A673 (cell line): ENCODE measurements at regions not wholly inside any gene's neighbourhood (a gene's known extent, or its start where the extent isn't known, plus 50 kb on each side); places are given as distances from the start of the nearest gene placed in this dataset.

ENCODE experiments used
- BruUV-seq: library from RNA; stranded (reverse); fragments of 400-500 nt; replicated peaks from 2 replicates; lab custom pipeline; 2021; lab: Mats Ljungman, UMichigan
- CTCF ChIA-PET: fragments of 300-600 bp; sonication (Branson Sonifier 250); formaldehyde crosslinking; loops from one replicate; lab custom pipeline; 2022; ENCODE audit warnings: antibody characterized with exemption; lab: Charles Lee
- POLR2A ChIA-PET: fragments of 300-600 bp; sonication (Branson Sonifier 250); formaldehyde crosslinking; loops from one replicate; lab custom pipeline; 2022; ENCODE audit warnings: antibody characterized with exemption; ENCODE audit not compliant: low non-redundant PET; lab: Charles Lee
- DNase-seq: peaks from one replicate; pipeline ENCODE4 v3.0.0-alpha.2; 2015; ENCODE audit warnings: low spot score
- H3K27ac ChIP-seq: fragments of 200-600 bp; sonication (generic); 2 replicates; pipeline ENCODE4 v1.5.1; 2016; ENCODE audit warnings: mixed run types, low read depth, mild to moderate bottlenecking, mixed read lengths, antibody characterized with exemption, low read length; ENCODE audit not compliant: poor library complexity, severe bottlenecking
- H3K27me3 ChIP-seq: fragments of 200-600 bp; sonication (generic); replicated peaks from 2 replicates; pipeline ENCODE4 v1.6.1; 2017; ENCODE audit warnings: mixed run types, low read depth, mild to moderate bottlenecking, mixed read lengths, antibody characterized with exemption, low read length; ENCODE audit not compliant: insufficient read depth, poor library complexity
- H3K36me3 ChIP-seq: fragments of 200-600 bp; sonication (generic); 2 replicates; pipeline ENCODE4 v1.6.1; 2016; ENCODE audit warnings: mixed run types, mild to moderate bottlenecking, mixed read lengths, antibody characterized with exemption, low read length; ENCODE audit not compliant: insufficient read depth, poor library complexity, severe bottlenecking
- H3K4me1 ChIP-seq: fragments of 200-600 bp; sonication (generic); 2 replicates; pipeline ENCODE4 v1.6.1; 2017; ENCODE audit warnings: mixed run types, mild to moderate bottlenecking, mixed read lengths, antibody characterized with exemption, low read length; ENCODE audit not compliant: insufficient read depth, poor library complexity, severe bottlenecking
- H3K4me3 ChIP-seq: fragments of 200-600 bp; sonication (generic); 2 replicates; pipeline ENCODE4 v1.5.1; 2016; ENCODE audit warnings: low read depth, mixed run types, mild to moderate bottlenecking, mixed read lengths, low read length; ENCODE audit not compliant: poor library complexity, severe bottlenecking
- H3K9me3 ChIP-seq: fragments of 200-600 bp; sonication (generic); 2 replicates; pipeline ENCODE4 v1.6.1; 2016; ENCODE audit warnings: mixed run types, low read depth, mild to moderate bottlenecking, mixed read lengths, antibody characterized with exemption, low read length; ENCODE audit not compliant: poor library complexity, severe bottlenecking
- CTCF ChIP-seq: fragments of 300-800, 200-600 bp; sonication (generic); conservative IDR thresholded peaks from 2 replicates; pipeline ENCODE4 v1.5.1; 2017; ENCODE audit warnings: low read depth, mild to moderate bottlenecking, antibody characterized with exemption, low read length, moderate library complexity, mixed read lengths
- EZH2 ChIP-seq: fragments of 200-600 bp; sonication (generic); IDR thresholded peaks from 2 replicates; pipeline ENCODE4 v1.6.1; 2017; ENCODE audit warnings: borderline replicate concordance, low read depth, mild to moderate bottlenecking, mixed read lengths, antibody characterized with exemption, low read length; ENCODE audit not compliant: poor library complexity, severe bottlenecking
- intact Hi-C: fragments of 100-400 bp; cut with micrococcal nuclease; formaldehyde crosslinking; loops from one replicate; pipeline ENCODE4 v1.10.0; 2022; ENCODE audit not compliant: unreplicated experiment

GRCh38 chr5:90308787-90309585 is 100.6 kb downstream of the CETN3 start:
- POLR2A ChIA-PET, result no interaction called here
- CTCF ChIA-PET, result no interaction called here
- intact Hi-C loops, result no loop called here
- no peak for DNase-seq
- Histone ChIP-seq H3K27ac (no peak overlapping the region), H3K4me3 (no peak overlapping the region), H3K4me1 (no peaks in the 10 kb centered on the region), H3K27me3 (peaks cover 31% of the 10 kb centered on the region), H3K9me3 (no peaks in the 10 kb centered on the region), H3K36me3 (no peaks in the 10 kb centered on the region)
- BruUV-seq, result no TSS peak
- no peak for TF ChIP-seq CTCF
- TF ChIP-seq EZH2, result no peak

- Histone ChIP-seq H3K4me3 (no peak overlapping the region), H3K9me3 (no peaks in the 10 kb centered on the region), H3K27ac (no peak overlapping the region), H3K36me3 (no peaks in the 10 kb centered on the region), H3K4me1 (no peaks in the 10 kb centered on the region), H3K27me3 (peaks cover 43% of the 10 kb centered on the region)
- no peak for TF ChIP-seq EZH2
- TF ChIP-seq CTCF, result no peak
- no TSS peak for BruUV-seq
- ChIA-PET POLR2A (no interaction called here), CTCF (no interaction called here)
- intact Hi-C loops, result no loop called here
- no peak for DNase-seq
These were observed 101.8 kb downstream of the CETN3 start for GRCh38 chr5:90307782-90308181.

GRCh38 chr5:90307322-90307721 is 102.2 kb downstream of the CETN3 start:
- DNase-seq, result no peak
- POLR2A ChIA-PET, result no interaction called here
- no peak overlapping the region for H3K27ac ChIP-seq
- CTCF ChIA-PET, result no interaction called here
- intact Hi-C loops, result no loop called here
- H3K4me3 ChIP-seq, result no peak overlapping the region
- H3K36me3 ChIP-seq, result no peaks in the 10 kb centered on the region
- no peaks in the 10 kb centered on the region for H3K9me3 ChIP-seq
- no peaks in the 10 kb centered on the region for H3K4me1 ChIP-seq
- no TSS peak for BruUV-seq
- TF ChIP-seq EZH2 (no peak), CTCF (no peak)
- peaks cover 43% of the 10 kb centered on the region for H3K27me3 ChIP-seq
